Astrocyte of the cerebellum (primary cell): ENCODE measurements at regions not wholly inside any gene's neighbourhood (a gene's known extent, or its start where the extent isn't known, plus 50 kb on each side); places are given as distances from the start of the nearest gene placed in this dataset.

Experiments used
- DNase-seq: peaks from one replicate; pipeline ENCODE4 v3.0.0-alpha.2; 2011; ENCODE audit warnings: low read depth
- H3K4me3 ChIP-seq: 2 replicates; pipeline ENCODE4 v1.5.1; 2011; ENCODE audit warnings: mild to moderate bottlenecking, low read depth, low read length, moderate library complexity
- CTCF ChIP-seq: IDR thresholded peaks from 2 replicates; pipeline ENCODE4 v1.5.1; 2012; ENCODE audit warnings: low read length, low read depth, moderate library complexity, mild to moderate bottlenecking; ENCODE audit errors: missing control alignments
- in situ Hi-C: cut with HindIII; loops from 2 replicates; pipeline ENCODE4 v1.10.0; 2017; ENCODE audit warnings: low sequenced_read_pairs

- no peak for DNase-seq
- in situ Hi-C loops: no loop called here
- TF ChIP-seq CTCF: no peak
- no peak overlapping the region for H3K4me3 ChIP-seq
Measured at GRCh38 chrX:94041881-94042280, 367.9 kb downstream of the FAM133A start.

GRCh38 chrX:94045724-94046123, 371.7 kb downstream of the FAM133A start:
- H3K4me3 ChIP-seq: no peak overlapping the region
- in situ Hi-C loops: no loop called here
- TF ChIP-seq CTCF: no peak
- no peak for DNase-seq

GRCh38 chrX:94051926-94052325, 377.9 kb downstream of the FAM133A start:
- no peak overlapping the region for H3K4me3 ChIP-seq
- in situ Hi-C loops: no loop called here
- no peak for DNase-seq
- no peak for TF ChIP-seq CTCF

- TF ChIP-seq CTCF: no peak
- DNase-seq: no peak
- in situ Hi-C loops: no loop called here
- H3K4me3 ChIP-seq: no peak overlapping the region
Measured at GRCh38 chrX:94053575-94053974, 379.6 kb downstream of the FAM133A start.

GRCh38 chrX:94057385-94057784, 383.4 kb downstream of the FAM133A start:
- in situ Hi-C loops: no loop called here
- TF ChIP-seq CTCF: no peak
- no peak overlapping the region for H3K4me3 ChIP-seq
- DNase-seq: peak; percentile 9

GRCh38 chrX:94058728-94059382, 384.8 kb downstream of the FAM133A start:
- H3K4me3 ChIP-seq: no peak overlapping the region
- no peak for DNase-seq
- TF ChIP-seq CTCF: peak; percentile 37
- in situ Hi-C loops: no loop called here
